Sigmoid colon (tissue), 4 donors: ENCODE measurements at regions not wholly inside any gene's neighbourhood (a gene's known extent, or its start where the extent isn't known, plus 50 kb on each side); places are given as distances from the start of the nearest gene placed in this dataset.

Experiments used
- CTCF ChIP-seq, 4 experiments: fragments of 450-650 bp in 3 of 4; fragments of 200-600 bp in 1 of 4; IDR thresholded peaks; one replicate each; pipeline ENCODE4 v1.5.1; 2016 to 2019; ENCODE audit warnings: antibody characterized with exemption in 4 of 4, mild to moderate bottlenecking in 3 of 4, moderate library complexity in 2 of 4
- EP300 ChIP-seq, 4 donors: sonication (generic); formaldehyde crosslinking; IDR thresholded peaks; one replicate each; pipeline ENCODE4 v1.6.1; 2017; ENCODE audit warnings: antibody characterized with exemption in 4 of 4
- POLR2AphosphoS5 ChIP-seq, 4 donors: sonication (generic); formaldehyde crosslinking; IDR thresholded peaks; one replicate each; pipeline ENCODE4 v1.6.1; 2017; ENCODE audit warnings: antibody characterized with exemption in 4 of 4

- TF ChIP-seq CTCF (IDR thresholded peaks at IDR 0.05): no peak
- TF ChIP-seq EP300 (IDR thresholded peaks at IDR 0.05): no peak
- TF ChIP-seq POLR2AphosphoS5 (IDR thresholded peaks at IDR 0.05): no peak
Observed at GRCh38 chr1:172835834-172836233, 176.9 kb downstream of the FASLG start.
